Fibroblast of lung (primary cell): ENCODE measurements at regions not wholly inside any gene's neighbourhood (a gene's known extent, or its start where the extent isn't known, plus 50 kb on each side); places are given as distances from the start of the nearest gene placed in this dataset.

Experiments
- DNase-seq, 2 donors: peaks; one replicate each; pipeline versions ENCODE4 v3.0.0 to v3.0.0-alpha.2; 2010; ENCODE audit warnings: low read depth in 2 of 2
- H2AFZ ChIP-seq: 2 replicates; pipeline ENCODE4 v1.5.1; 2012; ENCODE audit warnings: low read length, control low read depth, inconsistent platforms
- H3K27ac ChIP-seq: 2 replicates; pipeline ENCODE4 v1.5.1; 2011; ENCODE audit warnings: low read length, control low read depth; ENCODE audit not compliant: insufficient read depth
- H3K27me3 ChIP-seq: 2 replicates; pipeline ENCODE4 v1.5.1; 2011; ENCODE audit warnings: mild to moderate bottlenecking, low read length; ENCODE audit not compliant: control insufficient read depth, insufficient read depth
- H3K36me3 ChIP-seq: 2 replicates; pipeline ENCODE4 v1.5.1; 2011; ENCODE audit warnings: low read length; ENCODE audit not compliant: control insufficient read depth, insufficient read depth
- H3K4me1 ChIP-seq: 2 replicates; pipeline ENCODE4 v1.5.1; 2011; ENCODE audit warnings: low read length; ENCODE audit not compliant: control insufficient read depth, insufficient read depth; ENCODE audit errors: extremely low read depth
- H3K4me2 ChIP-seq: 2 replicates; pipeline ENCODE4 v1.5.1; 2011; ENCODE audit warnings: low read length, control low read depth; ENCODE audit not compliant: insufficient read depth; ENCODE audit errors: extremely low read depth
- H3K4me3 ChIP-seq, 4 experiments: fragments of 200-600 bp in 1 of 4; sonication (generic) in 1 of 4; replicated peaks in 1 of 4; 2 replicates each; pipeline ENCODE4 v1.5.1; 2011 to 2016; ENCODE audit warnings: low read length in 4 of 4, low read depth in 3 of 4, mild to moderate bottlenecking in 3 of 4, control low read depth in 2 of 4, inconsistent platforms in 1 of 4, mixed read lengths in 1 of 4; ENCODE audit not compliant: insufficient read depth in 1 of 4; ENCODE audit errors: control extremely low read depth in 1 of 4
- H3K79me2 ChIP-seq: 2 replicates; pipeline ENCODE4 v1.5.1; 2012; ENCODE audit warnings: mild to moderate bottlenecking, low read length, inconsistent platforms; ENCODE audit not compliant: control insufficient read depth, insufficient read depth
- H3K9ac ChIP-seq: 2 replicates; pipeline ENCODE4 v1.5.1; 2011; ENCODE audit warnings: mild to moderate bottlenecking, low read length, control low read depth; ENCODE audit not compliant: insufficient read depth
- H3K9me3 ChIP-seq: 2 replicates; pipeline ENCODE4 v1.5.1; 2012; ENCODE audit warnings: low read depth, low read length; ENCODE audit not compliant: control insufficient read depth, insufficient read depth
- H4K20me1 ChIP-seq: 2 replicates; pipeline ENCODE4 v1.5.1; 2011; ENCODE audit warnings: low read length; ENCODE audit not compliant: control insufficient read depth, insufficient read depth; ENCODE audit errors: extremely low read depth
- EZH2 ChIP-seq: IDR thresholded peaks from 2 replicates; pipeline ENCODE4 v1.5.1; 2012; ENCODE audit warnings: low read length, control low read depth, mild to moderate bottlenecking; ENCODE audit errors: missing control alignments
- TF ChIP-seq, protein P1 (sequence below), 2 donors: IDR thresholded peaks in 1 of 2; conservative IDR thresholded peaks in 1 of 2; 1 replicate in 1 of 2; 2 replicates in 1 of 2; pipeline ENCODE4 v1.5.1; 2011 to 2012; ENCODE audit warnings: low read length in 2 of 2, control low read depth in 1 of 2, inconsistent platforms in 1 of 2, low read depth in 1 of 2, mild to moderate bottlenecking in 1 of 2

DNA sequence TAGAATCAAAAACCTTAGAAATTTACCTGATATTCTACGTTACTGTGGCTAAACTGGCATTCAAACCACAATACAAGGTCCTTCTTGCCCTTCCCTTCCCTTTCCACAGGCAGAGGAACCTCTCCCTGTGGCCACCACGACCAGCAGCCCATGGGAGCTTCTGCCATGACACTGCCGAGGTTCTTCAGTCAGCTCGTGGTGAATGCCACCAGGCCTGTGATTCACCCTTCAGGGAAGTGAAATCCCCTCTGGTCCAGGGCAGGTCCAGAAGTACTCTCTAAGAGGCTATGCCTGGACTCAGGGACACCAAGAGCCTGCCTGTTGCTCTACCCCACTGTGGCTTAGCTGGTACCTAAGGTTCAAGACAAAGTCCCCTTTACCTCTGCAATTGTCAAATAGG, 123.0 kb downstream of the HTR1B start:
- no peak overlapping the region for H3K27ac ChIP-seq
- no peaks in the 10 kb centered on the region for H3K36me3 ChIP-seq
- TF ChIP-seq, protein P1, sequence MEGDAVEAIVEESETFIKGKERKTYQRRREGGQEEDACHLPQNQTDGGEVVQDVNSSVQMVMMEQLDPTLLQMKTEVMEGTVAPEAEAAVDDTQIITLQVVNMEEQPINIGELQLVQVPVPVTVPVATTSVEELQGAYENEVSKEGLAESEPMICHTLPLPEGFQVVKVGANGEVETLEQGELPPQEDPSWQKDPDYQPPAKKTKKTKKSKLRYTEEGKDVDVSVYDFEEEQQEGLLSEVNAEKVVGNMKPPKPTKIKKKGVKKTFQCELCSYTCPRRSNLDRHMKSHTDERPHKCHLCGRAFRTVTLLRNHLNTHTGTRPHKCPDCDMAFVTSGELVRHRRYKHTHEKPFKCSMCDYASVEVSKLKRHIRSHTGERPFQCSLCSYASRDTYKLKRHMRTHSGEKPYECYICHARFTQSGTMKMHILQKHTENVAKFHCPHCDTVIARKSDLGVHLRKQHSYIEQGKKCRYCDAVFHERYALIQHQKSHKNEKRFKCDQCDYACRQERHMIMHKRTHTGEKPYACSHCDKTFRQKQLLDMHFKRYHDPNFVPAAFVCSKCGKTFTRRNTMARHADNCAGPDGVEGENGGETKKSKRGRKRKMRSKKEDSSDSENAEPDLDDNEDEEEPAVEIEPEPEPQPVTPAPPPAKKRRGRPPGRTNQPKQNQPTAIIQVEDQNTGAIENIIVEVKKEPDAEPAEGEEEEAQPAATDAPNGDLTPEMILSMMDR (conservative IDR thresholded peaks at IDR 0.05 in 1 of 2, IDR thresholded peaks at IDR 0.05 in 1 of 2; ENCODE audit: low read depth in 1 of 2, low read length in 2 of 2) = no peak
- no peak for TF ChIP-seq EZH2
- no peak for DNase-seq
- no peak overlapping the region for H3K4me2 ChIP-seq
- no peak overlapping the region for H3K9ac ChIP-seq
- no peak overlapping the region for H3K4me3 ChIP-seq
- H3K79me2 ChIP-seq = no peaks in the 10 kb centered on the region
- H3K27me3 ChIP-seq = no peaks in the 10 kb centered on the region
- no peaks in the 10 kb centered on the region for H4K20me1 ChIP-seq
- no peaks in the 10 kb centered on the region for H3K9me3 ChIP-seq
- H2AFZ ChIP-seq = no peak overlapping the region
- H3K4me1 ChIP-seq = no peaks in the 10 kb centered on the region

DNA sequence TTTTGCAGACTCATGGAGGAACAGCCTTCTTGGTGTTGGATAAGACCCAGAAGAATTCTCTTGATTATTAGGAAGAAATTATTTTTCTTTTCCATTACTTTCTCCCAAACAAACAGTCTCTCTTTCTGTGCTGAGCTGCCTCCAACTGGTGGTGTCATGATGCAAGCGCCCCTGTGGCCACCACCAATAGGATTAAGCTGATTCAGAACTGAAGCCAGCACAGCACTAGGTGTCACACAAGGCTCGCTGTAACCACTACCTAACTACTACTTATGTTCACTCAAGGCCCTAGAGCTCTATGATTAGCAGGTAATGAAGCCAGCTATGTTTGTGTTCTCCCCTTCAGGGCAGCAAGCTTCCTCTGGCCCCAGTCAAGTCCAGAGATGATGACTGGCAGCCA, 123.4 kb downstream of the HTR1B start:
- H3K79me2 ChIP-seq = no peaks in the 10 kb centered on the region
- H3K27ac ChIP-seq = no peak overlapping the region
- no peak overlapping the region for H3K9ac ChIP-seq
- H2AFZ ChIP-seq = no peak overlapping the region
- H4K20me1 ChIP-seq = no peaks in the 10 kb centered on the region
- no peak overlapping the region for H3K4me3 ChIP-seq
- no peaks in the 10 kb centered on the region for H3K9me3 ChIP-seq
- DNase-seq = no peak
- H3K27me3 ChIP-seq = no peaks in the 10 kb centered on the region
- no peaks in the 10 kb centered on the region for H3K4me1 ChIP-seq
- no peak overlapping the region for H3K4me2 ChIP-seq
- no peaks in the 10 kb centered on the region for H3K36me3 ChIP-seq
- no peak for TF ChIP-seq EZH2
- TF ChIP-seq, protein P1 (conservative IDR thresholded peaks at IDR 0.05 in 1 of 2, IDR thresholded peaks at IDR 0.05 in 1 of 2; ENCODE audit: low read depth in 1 of 2, low read length in 2 of 2) = no peak

DNA sequence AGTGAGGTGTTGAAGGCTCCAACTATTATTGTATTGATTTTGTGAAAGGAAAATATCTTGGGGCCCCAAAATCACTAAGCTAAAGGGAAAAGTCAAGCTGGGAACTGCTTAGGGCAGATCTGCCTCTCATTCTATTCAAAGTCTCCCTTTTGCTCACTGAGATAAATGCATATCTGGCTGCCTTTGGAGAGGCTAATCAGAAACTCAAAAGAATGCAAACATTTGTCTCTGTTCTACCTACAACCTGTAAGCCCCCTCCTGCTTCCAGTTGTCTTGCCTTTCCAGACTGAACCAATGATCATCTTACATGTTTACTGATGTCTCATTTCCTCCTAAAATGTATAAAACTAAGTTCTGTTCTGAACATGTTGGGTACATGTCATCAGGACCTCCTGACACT, 125.9 kb downstream of the HTR1B start:
- no peak for DNase-seq
- Histone ChIP-seq H3K4me1 (no peaks in the 10 kb centered on the region), H3K36me3 (no peaks in the 10 kb centered on the region), H4K20me1 (no peaks in the 10 kb centered on the region), H3K27ac (no peak overlapping the region), H3K9me3 (no peaks in the 10 kb centered on the region), H3K79me2 (no peaks in the 10 kb centered on the region), H3K4me2 (no peak overlapping the region), H3K27me3 (no peaks in the 10 kb centered on the region), H2AFZ (no peak overlapping the region), H3K4me3 (no peak overlapping the region), H3K9ac (no peak overlapping the region)
- TF ChIP-seq EZH2 = no peak
- TF ChIP-seq, protein P1 (conservative IDR thresholded peaks at IDR 0.05 in 1 of 2, IDR thresholded peaks at IDR 0.05 in 1 of 2; ENCODE audit: low read depth in 1 of 2, low read length in 2 of 2) = no peak
